CD8-positive, alpha-beta memory T cell (primary cell): ENCODE measurements at regions not wholly inside any gene's neighbourhood (a gene's known extent, or its start where the extent isn't known, plus 50 kb on each side); places are given as distances from the start of the nearest gene placed in this dataset.

Source experiments
- CTCF ChIA-PET: fragments of 350-600 bp; sonication (Branson Sonifier 250); formaldehyde crosslinking; loops from one replicate; lab custom pipeline; 2021; ENCODE audit warnings: antibody characterized with exemption; lab: Charles Lee
- POLR2A ChIA-PET: fragments of 350-600 bp; sonication (Branson Sonifier 250); formaldehyde crosslinking; loops from one replicate; lab custom pipeline; 2021; ENCODE audit warnings: antibody characterized with exemption; lab: Charles Lee
- DNase-seq, 5 donors: peaks; one replicate each; pipeline versions ENCODE4 v3.0.0 to v3.0.0-alpha.2; 2020 to 2022; ENCODE audit warnings: mixed read lengths in 1 of 5
- H3K27ac ChIP-seq: one replicate; pipeline ENCODE4 v1.7.0; 2013; ENCODE audit warnings: low read depth, mild to moderate bottlenecking, low read length, moderate library complexity
- H3K27me3 ChIP-seq: 2 replicates; pipeline ENCODE4 v1.7.0; 2013; ENCODE audit warnings: low read length, mild to moderate bottlenecking; ENCODE audit not compliant: insufficient read depth, poor library complexity, severe bottlenecking
- H3K36me3 ChIP-seq: 2 replicates; pipeline ENCODE4 v1.7.0; 2013; ENCODE audit warnings: mild to moderate bottlenecking, low read length, moderate library complexity; ENCODE audit not compliant: insufficient read depth
- H3K4me1 ChIP-seq: 2 replicates; pipeline ENCODE4 v1.7.0; 2013; ENCODE audit warnings: mild to moderate bottlenecking, low read length, moderate library complexity; ENCODE audit not compliant: insufficient read depth
- H3K4me3 ChIP-seq: 2 replicates; pipeline ENCODE4 v1.7.0; 2013; ENCODE audit warnings: mild to moderate bottlenecking, low read length
- H3K9me3 ChIP-seq: 2 replicates; pipeline ENCODE4 v1.7.0; 2013; ENCODE audit warnings: mild to moderate bottlenecking, low read length
- H3K27ac Mint-ChIP-seq, 8 donors: one replicate each; pipeline ENCODE4 v1.8.0; 2020 to 2021; ENCODE audit warnings: mixed read lengths in 8 of 8, mild to moderate bottlenecking in 6 of 8, inconsistent platforms in 3 of 8, moderate library complexity in 3 of 8
- H3K27me3 Mint-ChIP-seq, 2 donors: one replicate each; pipeline ENCODE4 v1.8.0; 2020 to 2021; ENCODE audit warnings: mixed read lengths in 2 of 2, mild to moderate bottlenecking in 1 of 2, moderate library complexity in 1 of 2
- H3K36me3 Mint-ChIP-seq, 3 donors: one replicate each; pipeline ENCODE4 v1.8.0; 2020 to 2021; ENCODE audit warnings: mixed read lengths in 3 of 3, inconsistent platforms in 1 of 3, mild to moderate bottlenecking in 1 of 3
- H3K4me1 Mint-ChIP-seq, 3 donors: one replicate each; pipeline ENCODE4 v1.8.0; 2020 to 2021; ENCODE audit warnings: mixed read lengths in 3 of 3, inconsistent platforms in 1 of 3, mild to moderate bottlenecking in 1 of 3
- H3K4me3 Mint-ChIP-seq, 7 donors: one replicate each; pipeline ENCODE4 v1.8.0; 2020 to 2021; ENCODE audit warnings: mixed read lengths in 7 of 7, mild to moderate bottlenecking in 6 of 7, moderate library complexity in 4 of 7, inconsistent platforms in 2 of 7
- H3K9me3 Mint-ChIP-seq, 5 donors: one replicate each; pipeline ENCODE4 v1.8.0; 2020 to 2022; ENCODE audit warnings: mixed read lengths in 5 of 5, mild to moderate bottlenecking in 3 of 5, moderate library complexity in 2 of 5, inconsistent platforms in 1 of 5

DNA sequence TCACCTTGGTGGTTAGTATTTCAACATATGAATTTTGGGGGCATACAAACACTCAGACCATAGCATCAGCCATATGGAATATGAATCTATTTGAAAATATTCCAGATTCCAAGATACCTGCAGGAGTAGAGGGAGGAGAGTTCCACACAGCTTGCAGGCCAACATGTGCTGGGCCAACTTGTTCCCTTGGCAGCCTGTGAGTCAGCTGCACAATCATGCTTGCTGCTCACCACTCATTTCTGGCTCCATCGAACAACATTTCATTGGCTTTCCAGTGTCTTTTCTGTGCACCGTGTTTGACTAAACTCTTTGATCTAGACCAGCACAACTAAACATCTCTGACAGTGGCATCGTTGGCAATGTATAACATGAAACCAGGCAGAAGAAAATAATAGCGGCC is 282.5 kb upstream of the RASGEF1B start:
- CTCF ChIA-PET = no interaction called here
- POLR2A ChIA-PET = no interaction called here
- H3K27me3 Mint-ChIP-seq = no peaks in the 10 kb centered on the region

DNA sequence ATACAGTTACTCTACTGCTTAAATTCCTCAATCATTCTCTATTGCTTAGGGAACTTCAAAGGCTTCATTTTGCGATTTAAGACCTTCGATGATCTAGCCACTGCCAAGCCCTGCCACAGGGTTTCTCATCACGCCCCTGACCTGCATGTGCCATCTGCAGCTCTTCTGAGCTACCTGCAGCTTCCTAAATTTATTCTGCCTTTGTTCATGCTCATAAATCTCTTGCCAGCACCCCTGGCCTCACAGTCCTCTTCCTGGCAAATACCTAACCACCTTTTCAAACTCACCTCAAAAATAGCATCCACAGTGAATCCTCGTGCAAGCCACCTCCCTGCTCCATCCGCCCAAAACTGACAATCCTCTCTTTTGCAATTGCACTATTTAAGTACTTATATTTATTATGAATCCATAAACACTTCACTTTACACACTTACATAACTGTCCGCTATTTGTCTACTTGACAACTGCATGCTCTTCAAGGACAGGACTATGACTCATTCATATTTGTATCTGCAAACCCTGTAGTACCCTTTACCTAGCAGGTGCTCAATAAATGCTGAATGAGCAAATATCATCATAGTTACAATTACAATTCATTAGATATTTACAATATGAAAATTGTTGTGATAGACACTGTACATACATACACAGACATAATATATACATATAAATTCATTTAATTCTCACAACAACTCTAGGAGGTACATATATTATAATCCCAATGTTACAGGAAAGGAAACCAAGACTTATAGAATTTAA is 280.0 kb upstream of the RASGEF1B start:
- no peak overlapping the region for H3K27ac ChIP-seq
- no peak overlapping the region for H3K4me3 ChIP-seq
- POLR2A ChIA-PET = no interaction called here
- no peak overlapping the region for H3K4me3 Mint-ChIP-seq
- no peaks in the 10 kb centered on the region for H3K4me1 ChIP-seq
- H3K36me3 Mint-ChIP-seq = no peaks in the 10 kb centered on the region
- no peaks in the 10 kb centered on the region for H3K27me3 ChIP-seq
- H3K36me3 ChIP-seq = no peaks in the 10 kb centered on the region
- CTCF ChIA-PET = no interaction called here
- H3K27ac Mint-ChIP-seq = no peak overlapping the region
- H3K27me3 Mint-ChIP-seq = no peaks in the 10 kb centered on the region
- H3K9me3 ChIP-seq = no peaks in the 10 kb centered on the region
- DNase-seq = no peak
- H3K4me1 Mint-ChIP-seq = peaks cover 2 to 15% (median 5%) of the 10 kb centered on the region in 3 donors
- no peaks in the 10 kb centered on the region for H3K9me3 Mint-ChIP-seq

More for the DNA sequence above, 282.5 kb upstream of the RASGEF1B start:
- Mint-ChIP-seq H3K9me3 (no peaks in the 10 kb centered on the region), H3K4me1 (peaks cover 2 to 11% (median 4%) of the 10 kb centered on the region in 3 donors), H3K27ac (no peak overlapping the region), H3K4me3 (no peak overlapping the region), H3K36me3 (no peaks in the 10 kb centered on the region)
- H3K36me3 ChIP-seq = no peaks in the 10 kb centered on the region
- no peaks in the 10 kb centered on the region for H3K27me3 ChIP-seq
- DNase-seq = no peak
- H3K27ac ChIP-seq = no peak overlapping the region
- no peaks in the 10 kb centered on the region for H3K9me3 ChIP-seq
- no peaks in the 10 kb centered on the region for H3K4me1 ChIP-seq
- no peak overlapping the region for H3K4me3 ChIP-seq

DNA sequence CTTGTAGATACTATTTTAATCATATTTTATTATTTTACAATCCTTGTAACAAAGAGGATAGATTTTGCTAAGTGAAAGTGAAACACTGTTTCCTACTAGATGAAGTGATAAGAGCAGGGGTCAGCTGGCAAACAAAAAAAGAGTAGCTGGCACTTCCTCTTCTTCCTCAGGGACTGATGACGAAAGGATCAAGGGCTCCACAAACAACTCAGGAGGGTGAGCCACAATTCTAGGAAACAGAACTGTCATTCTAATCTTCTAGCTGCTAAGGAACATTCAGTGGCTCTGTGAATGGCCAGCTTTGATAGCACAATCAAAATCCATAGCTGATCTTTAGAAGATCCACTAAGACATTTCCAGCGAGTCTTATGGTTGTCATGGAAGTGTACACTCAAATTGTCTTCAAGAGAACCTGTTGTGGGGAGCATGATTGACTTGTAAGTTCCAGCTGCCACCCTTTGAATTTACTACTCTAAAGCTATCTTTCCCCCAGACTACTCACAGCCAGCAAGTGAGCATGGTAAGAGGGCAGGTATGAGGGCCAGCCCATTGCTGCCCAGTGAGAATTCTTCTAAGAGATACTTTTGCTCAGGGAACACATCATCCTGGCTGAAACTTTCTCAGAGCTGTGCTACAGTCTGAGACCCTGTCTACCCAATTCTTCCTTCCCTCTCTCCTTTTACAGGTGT is 275.7 kb upstream of the RASGEF1B start:
- Histone ChIP-seq H3K36me3 (no peaks in the 10 kb centered on the region), H3K4me1 (no peaks in the 10 kb centered on the region), H3K27me3 (no peaks in the 10 kb centered on the region), H3K27ac (no peak overlapping the region), H3K9me3 (no peaks in the 10 kb centered on the region), H3K4me3 (no peak overlapping the region)
- Mint-ChIP-seq H3K27me3 (peaks cover 0 to 3% of the 10 kb centered on the region in 2 donors), H3K4me1 (peaks cover 2 to 9% (median 3%) of the 10 kb centered on the region in 3 donors), H3K4me3 (no peak overlapping the region), H3K27ac (no peak overlapping the region), H3K9me3 (no peaks in the 10 kb centered on the region), H3K36me3 (no peaks in the 10 kb centered on the region)
- DNase-seq = no peak
- POLR2A ChIA-PET = no interaction called here
- CTCF ChIA-PET = no interaction called here

DNA sequence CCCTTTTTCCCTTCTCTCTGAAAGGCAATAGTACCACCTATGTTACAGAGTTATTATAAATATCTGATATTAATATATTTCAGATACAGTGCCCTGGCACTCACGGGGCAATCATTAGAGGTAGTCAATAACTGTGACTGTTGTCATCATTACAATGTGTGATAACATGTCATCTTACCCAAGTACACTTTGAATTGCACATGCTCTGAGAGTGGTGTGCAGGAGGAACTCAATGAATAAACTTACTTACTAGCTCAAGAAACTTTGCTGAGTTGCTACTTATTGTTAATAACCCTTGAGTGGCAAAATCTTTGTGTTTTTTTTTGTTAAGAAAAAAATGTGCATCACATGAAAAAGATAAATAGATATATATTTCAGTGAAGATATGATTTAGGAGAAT is 275.1 kb upstream of the RASGEF1B start:
- H3K4me3 Mint-ChIP-seq = no peak overlapping the region
- peaks cover 0 to 3% of the 10 kb centered on the region in 2 donors for H3K27me3 Mint-ChIP-seq
- H3K27ac ChIP-seq = no peak overlapping the region
- H3K4me3 ChIP-seq = no peak overlapping the region
- ChIA-PET POLR2A (no interaction called here), CTCF (no interaction called here)
- no peaks in the 10 kb centered on the region for H3K36me3 ChIP-seq
- H3K9me3 ChIP-seq = no peaks in the 10 kb centered on the region
- no peaks in the 10 kb centered on the region for H3K9me3 Mint-ChIP-seq
- H3K4me1 ChIP-seq = no peaks in the 10 kb centered on the region
- H3K27me3 ChIP-seq = no peaks in the 10 kb centered on the region
- no peaks in the 10 kb centered on the region for H3K36me3 Mint-ChIP-seq
- DNase-seq = no peak
- H3K4me1 Mint-ChIP-seq = peaks cover 2 to 9% (median 3%) of the 10 kb centered on the region in 3 donors
- H3K27ac Mint-ChIP-seq = no peak overlapping the region

DNA sequence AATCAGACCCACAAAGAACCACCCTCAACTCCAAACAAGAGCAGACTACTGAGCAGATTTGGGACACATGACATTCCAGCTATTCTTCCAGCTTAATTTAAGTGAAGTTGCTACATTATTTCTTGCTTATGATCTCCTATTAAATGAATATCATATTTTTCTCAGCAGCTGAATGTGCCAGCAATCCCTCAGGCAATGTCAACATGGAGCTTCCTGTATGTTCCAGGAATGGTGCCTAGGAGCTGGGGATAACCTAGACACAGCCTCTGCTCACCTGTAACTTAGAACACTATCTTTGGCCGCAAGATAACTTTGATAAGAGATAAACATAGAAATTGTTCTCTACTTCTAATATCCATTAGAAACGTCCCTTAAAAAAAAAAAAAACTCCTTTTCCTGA is 274.4 kb upstream of the RASGEF1B start:
- Mint-ChIP-seq H3K4me3 (no peak overlapping the region), H3K27ac (no peak overlapping the region), H3K4me1 (peaks cover 2 to 9% (median 3%) of the 10 kb centered on the region in 3 donors), H3K9me3 (no peaks in the 10 kb centered on the region), H3K36me3 (no peaks in the 10 kb centered on the region), H3K27me3 (peaks cover 0 to 3% of the 10 kb centered on the region in 2 donors)
- Histone ChIP-seq H3K36me3 (no peaks in the 10 kb centered on the region), H3K4me1 (no peaks in the 10 kb centered on the region), H3K27me3 (no peaks in the 10 kb centered on the region), H3K9me3 (no peaks in the 10 kb centered on the region), H3K27ac (no peak overlapping the region), H3K4me3 (no peak overlapping the region)
- POLR2A ChIA-PET = no interaction called here
- CTCF ChIA-PET = no interaction called here
- no peak for DNase-seq

DNA sequence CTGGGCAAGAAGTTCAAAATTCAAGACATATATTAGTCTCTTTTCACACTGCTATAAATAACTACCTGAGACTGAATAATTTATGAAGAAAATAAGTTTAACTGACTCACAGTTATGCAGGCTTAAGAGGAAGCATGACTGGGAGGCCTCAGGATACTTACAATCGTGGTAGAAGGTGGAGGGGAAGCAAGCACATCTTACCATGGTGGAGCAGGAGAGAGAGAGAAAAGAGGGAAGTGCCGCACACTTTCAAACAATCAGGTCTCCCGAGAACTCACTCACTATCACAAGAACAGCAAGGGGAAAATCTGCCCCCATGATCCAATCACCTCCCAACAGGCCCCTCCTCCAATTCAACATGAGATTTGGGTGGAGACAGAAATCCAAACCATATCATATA is 273.3 kb upstream of the RASGEF1B start:
- no peak for DNase-seq
- Mint-ChIP-seq H3K4me3 (no peak overlapping the region), H3K27me3 (peaks cover 0 to 3% of the 10 kb centered on the region in 2 donors), H3K9me3 (no peaks in the 10 kb centered on the region), H3K36me3 (no peaks in the 10 kb centered on the region), H3K4me1 (peaks cover 2 to 9% (median 3%) of the 10 kb centered on the region in 3 donors), H3K27ac (no peak overlapping the region)
- no peaks in the 10 kb centered on the region for H3K9me3 ChIP-seq
- CTCF ChIA-PET = no interaction called here
- POLR2A ChIA-PET = no interaction called here
- H3K27ac ChIP-seq = no peak overlapping the region
- no peak overlapping the region for H3K4me3 ChIP-seq
- no peaks in the 10 kb centered on the region for H3K4me1 ChIP-seq
- no peaks in the 10 kb centered on the region for H3K36me3 ChIP-seq
- no peaks in the 10 kb centered on the region for H3K27me3 ChIP-seq

DNA sequence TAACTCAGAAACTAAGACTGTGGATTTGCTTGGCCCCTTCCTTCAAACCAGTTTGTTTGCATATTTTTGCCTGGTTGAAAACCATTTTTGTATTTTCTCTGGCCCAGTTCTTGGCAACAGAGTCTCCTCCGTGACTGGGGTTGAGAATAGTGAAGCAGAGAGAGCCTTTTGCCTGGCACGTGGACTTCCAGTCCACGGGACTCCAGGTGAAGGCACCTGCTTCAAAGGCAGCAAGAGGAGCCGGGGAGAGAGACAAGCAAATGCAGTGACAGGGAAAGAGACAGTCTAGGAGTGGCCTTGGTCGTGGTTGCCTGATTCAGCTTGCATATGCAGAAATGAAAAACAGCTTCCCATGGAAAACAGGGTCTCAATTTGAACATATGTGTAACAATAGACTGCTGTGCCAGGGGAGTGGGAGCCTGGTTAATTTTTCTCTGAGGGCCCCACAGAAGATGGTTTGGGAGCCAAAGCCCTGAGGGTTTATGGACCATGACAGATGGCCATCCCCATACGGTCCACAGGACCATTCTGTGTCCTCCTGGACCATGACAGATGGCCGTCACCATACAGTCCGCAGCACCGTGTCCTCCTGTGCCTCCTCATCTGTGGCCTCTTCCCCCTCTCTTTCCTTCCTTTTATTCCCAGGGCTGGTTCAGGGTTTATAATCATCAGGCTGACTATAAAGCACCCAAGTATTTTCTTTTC is 272.2 kb upstream of the RASGEF1B start:
- H3K9me3 Mint-ChIP-seq = no peaks in the 10 kb centered on the region
- Histone ChIP-seq H3K4me3 (no peak overlapping the region), H3K36me3 (no peaks in the 10 kb centered on the region), H3K9me3 (no peaks in the 10 kb centered on the region), H3K27ac (no peak overlapping the region), H3K27me3 (no peaks in the 10 kb centered on the region), H3K4me1 (no peaks in the 10 kb centered on the region)
- no peaks in the 10 kb centered on the region for H3K36me3 Mint-ChIP-seq
- no peak for DNase-seq
- H3K27ac Mint-ChIP-seq = no peak overlapping the region
- H3K4me3 Mint-ChIP-seq = no peak overlapping the region
- ChIA-PET CTCF (no interaction called here), POLR2A (no interaction called here)
- peaks cover 2 to 9% (median 3%) of the 10 kb centered on the region in 3 donors for H3K4me1 Mint-ChIP-seq
- H3K27me3 Mint-ChIP-seq = peaks cover 0 to 3% of the 10 kb centered on the region in 2 donors

DNA sequence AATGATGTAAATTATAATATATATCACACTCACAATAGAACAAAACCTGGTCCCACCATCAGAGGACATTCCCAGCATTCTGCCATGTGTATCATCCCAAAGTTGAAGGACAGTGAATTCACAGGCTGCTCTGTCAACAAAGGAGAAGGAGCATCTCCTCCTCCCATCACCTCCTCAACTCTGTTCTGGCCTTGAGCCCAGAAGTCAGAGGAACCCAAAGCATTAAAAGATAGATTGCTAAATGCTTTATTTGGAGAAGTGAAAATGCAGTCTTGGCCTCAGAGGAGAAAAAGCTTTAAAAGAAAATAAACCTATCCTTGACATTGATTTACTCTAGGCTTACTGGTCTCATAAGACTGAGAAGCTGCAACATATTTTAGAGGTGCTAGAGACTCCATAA is 268.8 kb upstream of the RASGEF1B start:
- Histone ChIP-seq H3K27ac (no peak overlapping the region), H3K4me1 (no peaks in the 10 kb centered on the region), H3K36me3 (no peaks in the 10 kb centered on the region), H3K27me3 (no peaks in the 10 kb centered on the region), H3K4me3 (no peak overlapping the region), H3K9me3 (no peaks in the 10 kb centered on the region)
- ChIA-PET POLR2A (no interaction called here), CTCF (no interaction called here)
- no peak for DNase-seq
- no peak overlapping the region for H3K4me3 Mint-ChIP-seq
- peaks cover 0 to 3% of the 10 kb centered on the region in 2 donors for H3K27me3 Mint-ChIP-seq
- H3K4me1 Mint-ChIP-seq = no peaks in the 10 kb centered on the region
- H3K36me3 Mint-ChIP-seq = no peaks in the 10 kb centered on the region
- H3K9me3 Mint-ChIP-seq = no peaks in the 10 kb centered on the region
- H3K27ac Mint-ChIP-seq = no peak overlapping the region
